ENCODE measurements at regions not wholly inside any gene's neighbourhood (a gene's known extent, or its start where the extent isn't known, plus 50 kb on each side); places are given as distances from the start of the nearest gene placed in this dataset.
A peak's percentile ranks its signal among the peaks of the same experiment; 100 is the strongest.
"Not testable (repeated sequence)": the region's sequence is repeated elsewhere in the genome, so short reads cannot be mapped to it uniquely, and the experiment has no call there.

- ATAC-seq; H3K27ac Mint-ChIP-seq; DNase-seq; H3K4me3 Mint-ChIP-seq; H3K4me1 Mint-ChIP-seq; H3K9me3 Mint-ChIP-seq; H3K36me3 Mint-ChIP-seq (ENCODE audit: low read depth); H3K27me3 Mint-ChIP-seq: not testable (repeated sequence)
Measured at GRCh38 chr1:149246212-149246611, 142.9 kb upstream of the NBPF9 start.

GRCh38 chr1:149248610-149249009, 145.3 kb upstream of the NBPF9 start:
- H3K4me1 Mint-ChIP-seq; H3K36me3 Mint-ChIP-seq (ENCODE audit: low read depth); DNase-seq; ATAC-seq; H3K27ac Mint-ChIP-seq; H3K9me3 Mint-ChIP-seq; H3K4me3 Mint-ChIP-seq; H3K27me3 Mint-ChIP-seq: not testable (repeated sequence)

GRCh38 chr1:149249850-149250467, 146.6 kb upstream of the NBPF9 start:
- H3K36me3 Mint-ChIP-seq (ENCODE audit: low read depth); ATAC-seq; H3K4me1 Mint-ChIP-seq; H3K27ac Mint-ChIP-seq; H3K27me3 Mint-ChIP-seq; H3K9me3 Mint-ChIP-seq; DNase-seq; H3K4me3 Mint-ChIP-seq: not testable (repeated sequence)

GRCh38 chr1:149254894-149255847, 151.8 kb upstream of the NBPF9 start:
- H3K9me3 Mint-ChIP-seq; H3K4me3 Mint-ChIP-seq; H3K4me1 Mint-ChIP-seq; H3K27ac Mint-ChIP-seq; DNase-seq; H3K27me3 Mint-ChIP-seq; H3K36me3 Mint-ChIP-seq (ENCODE audit: low read depth): not testable (repeated sequence)
- peak; percentile 71 for ATAC-seq

- DNase-seq; H3K4me1 Mint-ChIP-seq; H3K36me3 Mint-ChIP-seq (ENCODE audit: low read depth); H3K27me3 Mint-ChIP-seq; ATAC-seq; H3K9me3 Mint-ChIP-seq; H3K27ac Mint-ChIP-seq; H3K4me3 Mint-ChIP-seq: not testable (repeated sequence)
Measured at GRCh38 chr1:149260284-149260683, 156.9 kb upstream of the NBPF9 start.

- H3K9me3 Mint-ChIP-seq; H3K27ac Mint-ChIP-seq; H3K36me3 Mint-ChIP-seq (ENCODE audit: low read depth); DNase-seq; H3K4me3 Mint-ChIP-seq; H3K4me1 Mint-ChIP-seq; H3K27me3 Mint-ChIP-seq: not testable (repeated sequence)
- peak; percentile 59 for ATAC-seq
Measured at GRCh38 chr1:149260736-149261340, 157.5 kb upstream of the NBPF9 start.

GRCh38 chr1:149267287-149267686, 163.9 kb upstream of the NBPF9 start:
- ATAC-seq; H3K4me1 Mint-ChIP-seq; DNase-seq; H3K27me3 Mint-ChIP-seq; H3K9me3 Mint-ChIP-seq; H3K36me3 Mint-ChIP-seq (ENCODE audit: low read depth); H3K4me3 Mint-ChIP-seq; H3K27ac Mint-ChIP-seq: not testable (repeated sequence)

- not testable (repeated sequence) for H3K36me3 Mint-ChIP-seq (ENCODE audit: low read depth); H3K27ac Mint-ChIP-seq; DNase-seq; H3K4me1 Mint-ChIP-seq; H3K27me3 Mint-ChIP-seq; H3K4me3 Mint-ChIP-seq; ATAC-seq; H3K9me3 Mint-ChIP-seq
Measured at GRCh38 chr1:149269001-149269702, 165.8 kb upstream of the NBPF9 start.

GRCh38 chr1:149269833-149270232, 166.5 kb upstream of the NBPF9 start:
- H3K36me3 Mint-ChIP-seq (ENCODE audit: low read depth); H3K27ac Mint-ChIP-seq; DNase-seq; ATAC-seq; H3K27me3 Mint-ChIP-seq; H3K4me1 Mint-ChIP-seq; H3K9me3 Mint-ChIP-seq; H3K4me3 Mint-ChIP-seq: not testable (repeated sequence)

- H3K4me3 Mint-ChIP-seq; H3K36me3 Mint-ChIP-seq (ENCODE audit: low read depth); DNase-seq; H3K4me1 Mint-ChIP-seq; H3K27ac Mint-ChIP-seq; H3K9me3 Mint-ChIP-seq; ATAC-seq; H3K27me3 Mint-ChIP-seq: not testable (repeated sequence)
Measured at GRCh38 chr1:149274493-149274892, 171.1 kb upstream of the NBPF9 start.

GRCh38 chr1:149275802-149276201, 172.5 kb upstream of the NBPF9 start:
- H3K9me3 Mint-ChIP-seq; DNase-seq; H3K27ac Mint-ChIP-seq; H3K4me3 Mint-ChIP-seq; H3K36me3 Mint-ChIP-seq (ENCODE audit: low read depth); H3K4me1 Mint-ChIP-seq; H3K27me3 Mint-ChIP-seq; ATAC-seq: not testable (repeated sequence)

GRCh38 chr1:149276496-149276895, 173.1 kb upstream of the NBPF9 start:
- H3K4me3 Mint-ChIP-seq; DNase-seq; H3K9me3 Mint-ChIP-seq; H3K27ac Mint-ChIP-seq; ATAC-seq; H3K4me1 Mint-ChIP-seq; H3K36me3 Mint-ChIP-seq (ENCODE audit: low read depth); H3K27me3 Mint-ChIP-seq: not testable (repeated sequence)

GRCh38 chr1:149278156-149278555, 174.8 kb upstream of the NBPF9 start:
- not testable (repeated sequence) for DNase-seq

GRCh38 chr1:149279015-149279414, 175.7 kb upstream of the NBPF9 start:
- DNase-seq; H3K4me3 Mint-ChIP-seq; H3K4me1 Mint-ChIP-seq; ATAC-seq; H3K27ac Mint-ChIP-seq; H3K27me3 Mint-ChIP-seq; H3K36me3 Mint-ChIP-seq (ENCODE audit: low read depth); H3K9me3 Mint-ChIP-seq: not testable (repeated sequence)

More at GRCh38 chr1:149278156-149278555, 174.8 kb upstream of the NBPF9 start:
- not testable (repeated sequence) for H3K9me3 Mint-ChIP-seq; H3K4me1 Mint-ChIP-seq; H3K36me3 Mint-ChIP-seq (ENCODE audit: low read depth); H3K27ac Mint-ChIP-seq; H3K27me3 Mint-ChIP-seq; ATAC-seq; H3K4me3 Mint-ChIP-seq
